ENCODE measurements at regions not wholly inside any gene's neighbourhood (a gene's known extent, or its start where the extent isn't known, plus 50 kb on each side); places are given as distances from the start of the nearest gene placed in this dataset.

GRCh38 chr3:87136066-87136596, 91.0 kb upstream of the CHMP2B start:
- DNase-seq, result no peak
- Mint-ChIP-seq H3K4me1 (no peaks in the 10 kb centered on the region), H3K27ac (no peak overlapping the region), H3K36me3 (ENCODE audit: low read depth) (no peaks in the 10 kb centered on the region), H3K4me3 (no peak overlapping the region), H3K27me3 (no peaks in the 10 kb centered on the region), H3K9me3 (ENCODE audit: low read depth) (peaks cover 10% of the 10 kb centered on the region)
- no peak for ATAC-seq
- intact Hi-C loops (cut with DNase I, micrococcal nuclease), result no loop called here
- CTCF ChIA-PET, result no interaction called here
- POLR2A ChIA-PET, result no interaction called here

GRCh38 chr3:87135412-87135811, 91.7 kb upstream of the CHMP2B start:
- ChIA-PET POLR2A (no interaction called here), CTCF (interaction anchor here (0.6 kb wide), 1 partner anchor 69 kb away, joined by 3 read pairs; no protein-coding TSS in a partner anchor)
- Mint-ChIP-seq H3K4me3 (no peak overlapping the region), H3K27ac (no peak overlapping the region), H3K27me3 (no peaks in the 10 kb centered on the region), H3K36me3 (ENCODE audit: low read depth) (no peaks in the 10 kb centered on the region), H3K4me1 (no peaks in the 10 kb centered on the region), H3K9me3 (ENCODE audit: low read depth) (peaks cover 8% of the 10 kb centered on the region)
- intact Hi-C loops (cut with DNase I, micrococcal nuclease), result no loop called here
- ATAC-seq (no peak), DNase-seq (no peak)

GRCh38 chr3:87132801-87133200, 94.3 kb upstream of the CHMP2B start:
- intact Hi-C loops (cut with DNase I, micrococcal nuclease), result no loop called here
- ChIA-PET POLR2A (no interaction called here), CTCF (no interaction called here)
- Mint-ChIP-seq H3K4me1 (no peaks in the 10 kb centered on the region), H3K9me3 (ENCODE audit: low read depth) (no peaks in the 10 kb centered on the region), H3K27me3 (no peaks in the 10 kb centered on the region), H3K4me3 (no peak overlapping the region), H3K27ac (no peak overlapping the region), H3K36me3 (ENCODE audit: low read depth) (no peaks in the 10 kb centered on the region)
- DNase-seq (no peak), ATAC-seq (no peak)

- Mint-ChIP-seq H3K36me3 (ENCODE audit: low read depth) (no peaks in the 10 kb centered on the region), H3K4me3 (no peak overlapping the region), H3K27me3 (no peaks in the 10 kb centered on the region), H3K4me1 (no peaks in the 10 kb centered on the region), H3K9me3 (ENCODE audit: low read depth) (no peaks in the 10 kb centered on the region), H3K27ac (no peak overlapping the region)
- DNase-seq (no peak), ATAC-seq (no peak)
- CTCF ChIA-PET, result no interaction called here
- POLR2A ChIA-PET, result no interaction called here
- intact Hi-C loops (cut with DNase I, micrococcal nuclease), result no loop called here
These were observed 99.1 kb upstream of the CHMP2B start for GRCh38 chr3:87128006-87128405.

- DNase-seq (no peak), ATAC-seq (no peak)
- Mint-ChIP-seq H3K36me3 (ENCODE audit: low read depth) (no peaks in the 10 kb centered on the region), H3K9me3 (ENCODE audit: low read depth) (no peaks in the 10 kb centered on the region), H3K4me1 (no peaks in the 10 kb centered on the region), H3K4me3 (no peak overlapping the region), H3K27ac (no peak overlapping the region), H3K27me3 (no peaks in the 10 kb centered on the region)
- CTCF ChIA-PET, result no interaction called here
- intact Hi-C loops (cut with DNase I, micrococcal nuclease), result no loop called here
- POLR2A ChIA-PET, result no interaction called here
These were observed 99.8 kb upstream of the CHMP2B start for GRCh38 chr3:87127281-87127680.

GRCh38 chr3:87126321-87126720, 100.8 kb upstream of the CHMP2B start:
- Mint-ChIP-seq H3K4me3 (no peak overlapping the region), H3K36me3 (ENCODE audit: low read depth) (no peaks in the 10 kb centered on the region)

GRCh38 chr3:87125116-87125515, 102.0 kb upstream of the CHMP2B start:
- H3K4me3 Mint-ChIP-seq, result no peak overlapping the region
- no peak overlapping the region for H3K27ac Mint-ChIP-seq
- no peaks in the 10 kb centered on the region for H3K9me3 Mint-ChIP-seq (ENCODE audit: low read depth)
- intact Hi-C loops (cut with DNase I, micrococcal nuclease), result no loop called here
- no peaks in the 10 kb centered on the region for H3K27me3 Mint-ChIP-seq
- no peaks in the 10 kb centered on the region for H3K36me3 Mint-ChIP-seq (ENCODE audit: low read depth)
- DNase-seq (no peak), ATAC-seq (no peak)
- POLR2A ChIA-PET, result no interaction called here
- H3K4me1 Mint-ChIP-seq, result no peaks in the 10 kb centered on the region
- CTCF ChIA-PET, result interaction anchor here (0.5 kb wide), 1 partner anchor 391 kb away, joined by 3 read pairs; no protein-coding TSS in a partner anchor

More at GRCh38 chr3:87126321-87126720, 100.8 kb upstream of the CHMP2B start:
- Mint-ChIP-seq H3K27ac (no peak overlapping the region), H3K4me1 (no peaks in the 10 kb centered on the region), H3K9me3 (ENCODE audit: low read depth) (no peaks in the 10 kb centered on the region), H3K27me3 (no peaks in the 10 kb centered on the region)
- ChIA-PET POLR2A (no interaction called here), CTCF (no interaction called here)
- DNase-seq (no peak), ATAC-seq (no peak)
- intact Hi-C loops (cut with DNase I, micrococcal nuclease), result no loop called here

GRCh38 chr3:87122766-87123165, 104.3 kb upstream of the CHMP2B start:
- intact Hi-C loops (cut with DNase I, micrococcal nuclease), result no loop called here
- Mint-ChIP-seq H3K27ac (no peak overlapping the region), H3K36me3 (ENCODE audit: low read depth) (no peaks in the 10 kb centered on the region), H3K9me3 (ENCODE audit: low read depth) (no peaks in the 10 kb centered on the region), H3K27me3 (no peaks in the 10 kb centered on the region), H3K4me1 (no peaks in the 10 kb centered on the region), H3K4me3 (no peak overlapping the region)
- no peak for DNase-seq
- CTCF ChIA-PET, result no interaction called here
- POLR2A ChIA-PET, result no interaction called here
- ATAC-seq, result no peak

- CTCF ChIA-PET, result no interaction called here
- ATAC-seq, result no peak
- intact Hi-C loops (cut with DNase I, micrococcal nuclease), result no loop called here
- POLR2A ChIA-PET, result no interaction called here
- Mint-ChIP-seq H3K4me1 (no peaks in the 10 kb centered on the region), H3K36me3 (ENCODE audit: low read depth) (no peaks in the 10 kb centered on the region), H3K9me3 (ENCODE audit: low read depth) (no peaks in the 10 kb centered on the region), H3K27ac (no peak overlapping the region), H3K4me3 (no peak overlapping the region), H3K27me3 (no peaks in the 10 kb centered on the region)
- DNase-seq, result no peak
These were observed 105.3 kb upstream of the CHMP2B start for GRCh38 chr3:87121856-87122255.

GRCh38 chr3:87120881-87121280, 106.2 kb upstream of the CHMP2B start:
- intact Hi-C loops (cut with DNase I, micrococcal nuclease), result no loop called here
- Mint-ChIP-seq H3K27me3 (no peaks in the 10 kb centered on the region), H3K36me3 (ENCODE audit: low read depth) (no peaks in the 10 kb centered on the region), H3K4me3 (no peak overlapping the region), H3K27ac (no peak overlapping the region), H3K4me1 (no peaks in the 10 kb centered on the region), H3K9me3 (ENCODE audit: low read depth) (no peaks in the 10 kb centered on the region)
- ATAC-seq, result no peak
- DNase-seq, result no peak
- POLR2A ChIA-PET, result no interaction called here
- CTCF ChIA-PET, result interaction anchor here (0.6 to 1.4 kb wide), 3 partner anchors 10 to 47 kb away, joined by 3 to 4 read pairs (median 3); no protein-coding TSS in a partner anchor

- no peak overlapping the region for H3K27ac Mint-ChIP-seq
- H3K36me3 Mint-ChIP-seq (ENCODE audit: low read depth), result no peaks in the 10 kb centered on the region
- ChIA-PET CTCF (interaction anchor here (1.4 kb wide), 1 partner anchor 48 kb away, joined by 4 read pairs; no protein-coding TSS in a partner anchor), POLR2A (no interaction called here)
- DNase-seq (no peak), ATAC-seq (no peak)
- no peak overlapping the region for H3K4me3 Mint-ChIP-seq
- H3K27me3 Mint-ChIP-seq, result no peaks in the 10 kb centered on the region
- intact Hi-C loops (cut with DNase I, micrococcal nuclease), result no loop called here
- H3K4me1 Mint-ChIP-seq, result no peaks in the 10 kb centered on the region
- H3K9me3 Mint-ChIP-seq (ENCODE audit: low read depth), result no peaks in the 10 kb centered on the region
These were observed 106.9 kb upstream of the CHMP2B start for GRCh38 chr3:87120236-87120635.

- no peak overlapping the region for H3K27ac Mint-ChIP-seq
- H3K4me3 Mint-ChIP-seq, result no peak overlapping the region
- intact Hi-C loops (cut with DNase I, micrococcal nuclease), result no loop called here
- no peak for ATAC-seq
- peaks cover 1% of the 10 kb centered on the region for H3K27me3 Mint-ChIP-seq
- ChIA-PET CTCF (no interaction called here), POLR2A (no interaction called here)
- H3K4me1 Mint-ChIP-seq, result no peaks in the 10 kb centered on the region
- DNase-seq, result no peak
- no peaks in the 10 kb centered on the region for H3K36me3 Mint-ChIP-seq (ENCODE audit: low read depth)
- H3K9me3 Mint-ChIP-seq (ENCODE audit: low read depth), result peaks cover 7% of the 10 kb centered on the region
These were observed 117.6 kb upstream of the CHMP2B start for GRCh38 chr3:87109465-87109864.

All from activated CD4-positive, alpha-beta T cell treated with anti-CD3 and anti-CD28 coated beads for 36 hours (primary cell).